Gastrocnemius medialis (tissue), 4 donors: ENCODE measurements at regions not wholly inside any gene's neighbourhood (a gene's known extent, or its start where the extent isn't known, plus 50 kb on each side); places are given as distances from the start of the nearest gene placed in this dataset.

Experiments
- CTCF ChIP-seq, 5 experiments: fragments of 450-650 bp in 3 of 5; fragments of 200-600 bp in 2 of 5; sonication (generic) in 2 of 5; IDR thresholded peaks in 4 of 5; conservative IDR thresholded peaks in 1 of 5; 1 replicate in 4 of 5; 2 replicates in 1 of 5; pipeline ENCODE4 v1.5.1; 2016 to 2019; ENCODE audit warnings: antibody characterized with exemption in 5 of 5, mild to moderate bottlenecking in 3 of 5, moderate library complexity in 3 of 5
- POLR2A ChIP-seq, 2 donors: fragments of 450-650 bp; IDR thresholded peaks; one replicate each; pipeline ENCODE4 v1.6.1; 2017; ENCODE audit warnings: antibody characterized with exemption in 2 of 2, mild to moderate bottlenecking in 2 of 2, moderate library complexity in 2 of 2

- TF ChIP-seq POLR2A (IDR thresholded peaks at IDR 0.05) = no peak
- no peak for TF ChIP-seq CTCF (IDR thresholded peaks at IDR 0.05 in 4 of 5, conservative IDR thresholded peaks at IDR 0.05 in 1 of 5)
Measured at GRCh38 chr1:232518349-232518748, 111.6 kb downstream of the SIPA1L2 start.
